HG03442 (cell line): ENCODE measurements at regions not wholly inside any gene's neighbourhood (a gene's known extent, or its start where the extent isn't known, plus 50 kb on each side); places are given as distances from the start of the nearest gene placed in this dataset.

Experiments used
- ATAC-seq: cut with Tn5 transposase; IDR thresholded peaks from one replicate; pipeline ENCODE4 v1.9.1; 2021; ENCODE audit warnings: mild to moderate bottlenecking, moderate library complexity; ENCODE audit not compliant: unreplicated experiment

- no peak for ATAC-seq
Observed at GRCh38 chr21:40976198-40977109, 129.5 kb upstream of the DSCAM start.

GRCh38 chr21:40985370-40985769, 138.4 kb upstream of the DSCAM start:
- no peak for ATAC-seq

- no peak for ATAC-seq
Observed at GRCh38 chr21:40990366-40990765, 143.4 kb upstream of the DSCAM start.

GRCh38 chr21:40997831-40998230, 150.9 kb upstream of the DSCAM start:
- ATAC-seq, result no peak

- no peak for ATAC-seq
Observed at GRCh38 chr21:41000838-41001237, 153.9 kb upstream of the DSCAM start.

- no peak for ATAC-seq
Observed at GRCh38 chr21:41006636-41007035, 159.7 kb upstream of the DSCAM start.

GRCh38 chr21:41008351-41008750, 159.6 kb upstream of the BACE2 start:
- no peak for ATAC-seq

- ATAC-seq, result no peak
Observed at GRCh38 chr21:41008974-41009373, 159.0 kb upstream of the BACE2 start.

- no peak for ATAC-seq
Observed at GRCh38 chr21:41009398-41010100, 158.4 kb upstream of the BACE2 start.

- no peak for ATAC-seq
Observed at GRCh38 chr21:41010101-41010435, 157.9 kb upstream of the BACE2 start.

- ATAC-seq, result no peak
Observed at GRCh38 chr21:41011098-41011731, 156.7 kb upstream of the BACE2 start.

- no peak for ATAC-seq
Observed at GRCh38 chr21:41011951-41012366, 156.0 kb upstream of the BACE2 start.

- no peak for ATAC-seq
Observed at GRCh38 chr21:41012425-41012824, 155.5 kb upstream of the BACE2 start.

GRCh38 chr21:41016472-41016871, 151.5 kb upstream of the BACE2 start:
- no peak for ATAC-seq

GRCh38 chr21:41018431-41018830, 149.5 kb upstream of the BACE2 start:
- no peak for ATAC-seq

- no peak for ATAC-seq
Observed at GRCh38 chr21:41023936-41024335, 144.0 kb upstream of the BACE2 start.

- ATAC-seq, result no peak
Observed at GRCh38 chr21:41024341-41024740, 143.6 kb upstream of the BACE2 start.

GRCh38 chr21:41024746-41025254, 143.2 kb upstream of the BACE2 start:
- ATAC-seq, result no peak

GRCh38 chr21:41029571-41029970, 138.4 kb upstream of the BACE2 start:
- no peak for ATAC-seq

GRCh38 chr21:41031701-41032220, 136.2 kb upstream of the BACE2 start:
- ATAC-seq, result no peak

- ATAC-seq, result no peak
Observed at GRCh38 chr21:41032541-41032940, 135.4 kb upstream of the BACE2 start.
